ENCODE measurements at regions not wholly inside any gene's neighbourhood (a gene's known extent, or its start where the extent isn't known, plus 50 kb on each side); places are given as distances from the start of the nearest gene placed in this dataset.

DNA sequence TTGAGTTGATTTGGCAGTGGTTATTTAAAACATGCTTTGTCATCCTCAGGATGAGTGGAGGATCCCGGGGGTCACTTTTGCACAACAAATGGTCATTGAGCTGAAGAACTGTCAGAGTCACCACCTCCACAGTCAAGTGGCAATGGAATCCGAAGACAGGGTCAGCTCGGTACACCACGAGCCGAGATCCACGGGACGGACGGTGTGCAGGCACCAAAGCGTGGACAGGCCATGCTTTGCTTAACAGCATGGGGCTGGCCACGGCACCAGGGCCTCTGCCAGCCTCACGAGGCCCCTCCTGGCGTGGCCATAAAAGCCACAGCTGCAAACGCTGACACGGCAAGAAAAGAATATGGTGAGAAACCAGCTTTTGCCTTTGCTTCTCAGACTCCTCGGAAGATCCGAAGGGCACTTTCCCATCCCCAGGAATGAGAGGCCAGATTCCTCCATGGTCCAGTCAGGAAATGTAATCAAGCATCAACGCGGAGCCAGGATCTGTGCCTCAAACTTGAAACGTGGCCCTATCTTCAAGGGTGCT is 152.2 kb upstream of the DIO3 start:
- Mint-ChIP-seq H3K9me3 (peaks cover 0 to 2% (median 0%) of the 10 kb centered on the region in 7 donors), H3K27me3 (ENCODE audit: low read depth in 3 of 3) (peaks cover 3 to 6% (median 6%) of the 10 kb centered on the region in 3 donors), H3K4me1 (no peaks in the 10 kb centered on the region), H3K27ac (no peak overlapping the region), H3K36me3 (no peaks in the 10 kb centered on the region), H3K4me3 (no peak overlapping the region)
- DNase-seq: no peak
- no peak overlapping the region for H2AFZ ChIP-seq (ENCODE audit: insufficient read depth, low read depth, low read length, poor library complexity, severe bottlenecking)
- no peaks in the 10 kb centered on the region for H3K4me1 ChIP-seq (ENCODE audit: control insufficient read depth in 1 of 2, insufficient read depth in 2 of 2, low read length in 2 of 2)
- H3K4me3 ChIP-seq (replicated peaks in 1 of 3; ENCODE audit: low read depth in 2 of 3, low read length in 3 of 3): no peak overlapping the region
- H4K20me1 ChIP-seq (ENCODE audit: insufficient read depth, low read length): no peaks in the 10 kb centered on the region
- H3K9me3 ChIP-seq (replicated peaks in 1 of 2; ENCODE audit: control insufficient read depth in 1 of 2, insufficient read depth in 1 of 2, low read length in 2 of 2): no peaks in the 10 kb centered on the region
- H3K27me3 ChIP-seq (ENCODE audit: control insufficient read depth in 2 of 2, insufficient read depth in 2 of 2, low read length in 2 of 2): no peaks in the 10 kb centered on the region
- H3K9ac ChIP-seq (ENCODE audit: insufficient read depth, low read length, poor library complexity, severe bottlenecking): no peak overlapping the region
- H3K4me2 ChIP-seq (replicated peaks; ENCODE audit: extremely low read depth, low read length, poor library complexity, severe bottlenecking): no peak overlapping the region
- H3K27ac ChIP-seq (ENCODE audit: low read depth in 1 of 2, low read length in 2 of 2): no peak overlapping the region
- H3K36me3 ChIP-seq (replicated peaks in 1 of 2; ENCODE audit: control insufficient read depth in 1 of 2, insufficient read depth in 2 of 2, low read length in 2 of 2): no peaks in the 10 kb centered on the region
- intact Hi-C loops (cut with micrococcal nuclease): no loop called here
- TF ChIP-seq, protein P1, sequence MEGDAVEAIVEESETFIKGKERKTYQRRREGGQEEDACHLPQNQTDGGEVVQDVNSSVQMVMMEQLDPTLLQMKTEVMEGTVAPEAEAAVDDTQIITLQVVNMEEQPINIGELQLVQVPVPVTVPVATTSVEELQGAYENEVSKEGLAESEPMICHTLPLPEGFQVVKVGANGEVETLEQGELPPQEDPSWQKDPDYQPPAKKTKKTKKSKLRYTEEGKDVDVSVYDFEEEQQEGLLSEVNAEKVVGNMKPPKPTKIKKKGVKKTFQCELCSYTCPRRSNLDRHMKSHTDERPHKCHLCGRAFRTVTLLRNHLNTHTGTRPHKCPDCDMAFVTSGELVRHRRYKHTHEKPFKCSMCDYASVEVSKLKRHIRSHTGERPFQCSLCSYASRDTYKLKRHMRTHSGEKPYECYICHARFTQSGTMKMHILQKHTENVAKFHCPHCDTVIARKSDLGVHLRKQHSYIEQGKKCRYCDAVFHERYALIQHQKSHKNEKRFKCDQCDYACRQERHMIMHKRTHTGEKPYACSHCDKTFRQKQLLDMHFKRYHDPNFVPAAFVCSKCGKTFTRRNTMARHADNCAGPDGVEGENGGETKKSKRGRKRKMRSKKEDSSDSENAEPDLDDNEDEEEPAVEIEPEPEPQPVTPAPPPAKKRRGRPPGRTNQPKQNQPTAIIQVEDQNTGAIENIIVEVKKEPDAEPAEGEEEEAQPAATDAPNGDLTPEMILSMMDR (IDR thresholded peaks at IDR 0.05): no peak
- no peaks in the 10 kb centered on the region for H3K79me2 ChIP-seq (ENCODE audit: insufficient read depth, low read length)
- WGBS (ENCODE audit: insufficient coverage): 93% methylated on average over 18 of the region's 19 CpGs

- Histone ChIP-seq H2AFZ (ENCODE audit: insufficient read depth, low read depth, low read length, poor library complexity, severe bottlenecking) (no peak overlapping the region), H3K9me3 (replicated peaks in 1 of 2; ENCODE audit: control insufficient read depth in 1 of 2, insufficient read depth in 1 of 2, low read length in 2 of 2) (no peaks in the 10 kb centered on the region), H3K4me3 (replicated peaks in 1 of 3; ENCODE audit: low read depth in 2 of 3, low read length in 3 of 3) (no peak overlapping the region), H3K36me3 (replicated peaks in 1 of 2; ENCODE audit: control insufficient read depth in 1 of 2, insufficient read depth in 2 of 2, low read length in 2 of 2) (no peaks in the 10 kb centered on the region), H3K4me2 (replicated peaks; ENCODE audit: extremely low read depth, low read length, poor library complexity, severe bottlenecking) (no peak overlapping the region), H3K79me2 (ENCODE audit: insufficient read depth, low read length) (no peaks in the 10 kb centered on the region), H3K27ac (ENCODE audit: low read depth in 1 of 2, low read length in 2 of 2) (no peak overlapping the region), H3K9ac (ENCODE audit: insufficient read depth, low read length, poor library complexity, severe bottlenecking) (no peak overlapping the region), H4K20me1 (ENCODE audit: insufficient read depth, low read length) (no peaks in the 10 kb centered on the region), H3K4me1 (ENCODE audit: control insufficient read depth in 1 of 2, insufficient read depth in 2 of 2, low read length in 2 of 2) (no peaks in the 10 kb centered on the region), H3K27me3 (ENCODE audit: control insufficient read depth in 2 of 2, insufficient read depth in 2 of 2, low read length in 2 of 2) (no peaks in the 10 kb centered on the region)
- H3K36me3 Mint-ChIP-seq: no peaks in the 10 kb centered on the region
- 22% methylated on average over 3 of the region's 5 CpGs for WGBS (ENCODE audit: insufficient coverage)
- peaks cover 4 to 6% (median 6%) of the 10 kb centered on the region in 3 donors for H3K27me3 Mint-ChIP-seq (ENCODE audit: low read depth in 3 of 3)
- TF ChIP-seq, protein P1 (IDR thresholded peaks at IDR 0.05): no peak
- H3K9me3 Mint-ChIP-seq: peaks cover 0 to 2% (median 0%) of the 10 kb centered on the region in 7 donors
- no peak for DNase-seq
- no peaks in the 10 kb centered on the region for H3K4me1 Mint-ChIP-seq
- H3K27ac Mint-ChIP-seq: peak overlapping the region in 1 of 7 donors; percentile 5
- no peak overlapping the region for H3K4me3 Mint-ChIP-seq
- intact Hi-C loops (cut with micrococcal nuclease): no loop called here
These were observed 151.2 kb upstream of the DIO3 start for GRCh38 chr14:101410126-101410525.

Measured in CD14-positive monocyte (primary cell).